Activated CD4-positive, alpha-beta T cell treated with anti-CD3 and anti-CD28 coated beads, Interleukin-2, amount 10 ng/mL, durations not matched to agents 7 days and 5 days (primary cell): ENCODE measurements at regions not wholly inside any gene's neighbourhood (a gene's known extent, or its start where the extent isn't known, plus 50 kb on each side); places are given as distances from the start of the nearest gene placed in this dataset.

ENCODE experiments used
- CTCF ChIA-PET: fragments of 350-600 bp; sonication (Branson Sonifier 250); formaldehyde crosslinking; loops from one replicate; lab custom pipeline; 2021; ENCODE audit warnings: antibody characterized with exemption; lab: Charles Lee
- POLR2A ChIA-PET: fragments of 350-600 bp; sonication (Branson Sonifier 250); formaldehyde crosslinking; loops from one replicate; lab custom pipeline; 2021; ENCODE audit warnings: antibody characterized with exemption; lab: Charles Lee
- DNase-seq: peaks from one replicate; pipeline ENCODE4 v3.0.0-alpha.2; 2020
- H3K27ac Mint-ChIP-seq: one replicate; pipeline ENCODE4 v1.8.0; 2021; ENCODE audit warnings: mild to moderate bottlenecking, moderate library complexity, mixed read lengths
- H3K27me3 Mint-ChIP-seq: one replicate; pipeline ENCODE4 v1.8.0; 2021; ENCODE audit warnings: mixed read lengths
- H3K36me3 Mint-ChIP-seq: one replicate; pipeline ENCODE4 v1.8.0; 2021; ENCODE audit warnings: low read depth, mixed read lengths
- H3K4me1 Mint-ChIP-seq: one replicate; pipeline ENCODE4 v1.8.0; 2021; ENCODE audit warnings: mixed read lengths
- H3K4me3 Mint-ChIP-seq: one replicate; pipeline ENCODE4 v1.8.0; 2021; ENCODE audit warnings: mild to moderate bottlenecking, moderate library complexity, mixed read lengths
- H3K9me3 Mint-ChIP-seq: one replicate; pipeline ENCODE4 v1.8.0; 2021; ENCODE audit warnings: mixed read lengths

- H3K4me3 Mint-ChIP-seq = no peak overlapping the region
- no peaks in the 10 kb centered on the region for H3K4me1 Mint-ChIP-seq
- ChIA-PET POLR2A (no interaction called here), CTCF (interaction anchor here (0.6 kb wide), 1 partner anchor 1660 kb away, joined by 3 read pairs; no protein-coding TSS in a partner anchor)
- no peak for DNase-seq
- no peaks in the 10 kb centered on the region for H3K27me3 Mint-ChIP-seq
- H3K36me3 Mint-ChIP-seq = no peaks in the 10 kb centered on the region
- H3K9me3 Mint-ChIP-seq = no peaks in the 10 kb centered on the region
- H3K27ac Mint-ChIP-seq = no peak overlapping the region
Observed at GRCh38 chr4:180581061-180581460, 1662.1 kb upstream of the TENM3 start.

- Mint-ChIP-seq H3K36me3 (no peaks in the 10 kb centered on the region), H3K4me3 (no peak overlapping the region), H3K27ac (no peak overlapping the region)
Observed at GRCh38 chr4:180587379-180587778, 1655.8 kb upstream of the TENM3 start.

DNA sequence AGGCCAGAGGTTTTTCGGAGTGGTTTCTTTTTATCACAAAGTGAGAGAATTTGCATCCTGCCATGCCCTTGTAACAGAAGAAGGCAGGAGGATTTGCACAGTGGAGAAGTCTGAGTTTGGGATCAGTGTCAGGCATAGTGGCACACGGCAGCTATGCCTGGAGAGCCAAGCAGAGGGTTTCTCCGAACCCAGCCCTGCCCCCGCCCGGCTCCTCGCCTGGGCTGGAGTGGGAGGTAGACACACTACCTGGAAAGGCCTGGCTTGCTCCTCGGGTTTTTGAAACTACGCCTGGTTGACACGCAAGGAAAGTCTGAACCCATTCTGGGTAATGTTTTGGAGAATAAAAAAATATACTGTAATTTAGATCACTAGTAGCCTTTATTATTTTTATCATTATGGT lies 1653.6 kb upstream of the TENM3 start:
- POLR2A ChIA-PET = no interaction called here
- no peaks in the 10 kb centered on the region for H3K27me3 Mint-ChIP-seq

More at GRCh38 chr4:180587379-180587778, 1655.8 kb upstream of the TENM3 start:
- ChIA-PET POLR2A (no interaction called here), CTCF (no interaction called here)
- DNase-seq = no peak
- Mint-ChIP-seq H3K4me1 (no peaks in the 10 kb centered on the region), H3K9me3 (no peaks in the 10 kb centered on the region), H3K27me3 (no peaks in the 10 kb centered on the region)

DNA sequence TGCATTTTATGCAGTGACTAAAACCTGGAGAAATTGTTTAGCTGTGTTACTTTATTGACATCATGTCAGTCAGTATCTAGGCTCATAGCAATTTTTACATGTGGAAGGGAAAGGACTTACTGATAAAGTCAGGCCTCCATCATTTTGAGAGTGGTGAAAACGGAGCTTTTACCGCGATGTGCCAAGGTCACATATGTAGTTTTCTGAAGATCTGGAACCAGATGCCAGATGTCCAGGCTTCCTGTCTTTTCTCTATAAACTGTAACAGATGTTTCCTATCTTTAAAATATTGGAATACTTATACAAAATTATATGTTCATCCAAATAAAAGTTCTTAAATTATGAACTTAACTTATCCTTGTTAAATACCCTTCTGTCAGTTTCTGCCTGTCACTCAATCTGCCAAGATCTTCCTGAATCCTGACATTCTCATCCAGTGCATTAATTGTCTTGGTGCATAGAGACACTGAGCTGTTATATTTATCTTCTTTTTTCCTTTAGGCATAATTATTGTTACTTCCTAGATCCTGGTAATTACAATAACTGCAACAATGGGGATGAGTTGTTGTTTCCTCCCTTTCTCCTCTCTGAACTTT lies 1646.2 kb upstream of the TENM3 start:
- H3K36me3 Mint-ChIP-seq = no peaks in the 10 kb centered on the region
- H3K4me1 Mint-ChIP-seq = no peaks in the 10 kb centered on the region
- no peaks in the 10 kb centered on the region for H3K27me3 Mint-ChIP-seq
- peaks cover 3% of the 10 kb centered on the region for H3K9me3 Mint-ChIP-seq
- H3K27ac Mint-ChIP-seq = no peak overlapping the region
- no peak overlapping the region for H3K4me3 Mint-ChIP-seq
- POLR2A ChIA-PET = no interaction called here
- DNase-seq = no peak
- CTCF ChIA-PET = no interaction called here

More for the DNA sequence above, 1653.6 kb upstream of the TENM3 start:
- CTCF ChIA-PET = no interaction called here
- H3K4me3 Mint-ChIP-seq = no peak overlapping the region
- H3K27ac Mint-ChIP-seq = no peak overlapping the region
- H3K4me1 Mint-ChIP-seq = no peaks in the 10 kb centered on the region
- DNase-seq = no peak
- H3K9me3 Mint-ChIP-seq = peaks cover 3% of the 10 kb centered on the region
- no peaks in the 10 kb centered on the region for H3K36me3 Mint-ChIP-seq

DNA sequence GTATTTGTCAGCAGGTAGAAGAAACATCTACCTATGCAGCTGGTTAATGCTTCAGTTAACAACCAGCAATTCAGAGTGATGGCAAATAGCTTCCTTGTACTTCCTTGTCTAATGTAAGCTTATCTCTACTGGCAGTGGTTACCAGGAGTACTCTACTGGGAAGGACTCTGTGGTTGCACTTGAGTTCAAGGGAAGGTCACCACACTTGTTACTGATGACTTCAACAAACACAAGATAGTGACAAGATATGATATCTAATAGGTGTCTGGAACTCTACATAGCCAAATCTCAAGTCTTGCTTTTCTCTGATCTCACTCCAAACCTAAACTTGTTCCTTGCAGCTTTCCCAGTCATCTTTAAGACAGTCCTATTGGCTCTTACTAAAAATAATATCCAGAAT lies 1644.9 kb upstream of the TENM3 start:
- DNase-seq = no peak
- H3K9me3 Mint-ChIP-seq = peaks cover 3% of the 10 kb centered on the region
- H3K27me3 Mint-ChIP-seq = no peaks in the 10 kb centered on the region
- POLR2A ChIA-PET = no interaction called here
- H3K36me3 Mint-ChIP-seq = no peaks in the 10 kb centered on the region
- CTCF ChIA-PET = no interaction called here
- H3K4me1 Mint-ChIP-seq = no peaks in the 10 kb centered on the region
- H3K27ac Mint-ChIP-seq = no peak overlapping the region
- no peak overlapping the region for H3K4me3 Mint-ChIP-seq

DNA sequence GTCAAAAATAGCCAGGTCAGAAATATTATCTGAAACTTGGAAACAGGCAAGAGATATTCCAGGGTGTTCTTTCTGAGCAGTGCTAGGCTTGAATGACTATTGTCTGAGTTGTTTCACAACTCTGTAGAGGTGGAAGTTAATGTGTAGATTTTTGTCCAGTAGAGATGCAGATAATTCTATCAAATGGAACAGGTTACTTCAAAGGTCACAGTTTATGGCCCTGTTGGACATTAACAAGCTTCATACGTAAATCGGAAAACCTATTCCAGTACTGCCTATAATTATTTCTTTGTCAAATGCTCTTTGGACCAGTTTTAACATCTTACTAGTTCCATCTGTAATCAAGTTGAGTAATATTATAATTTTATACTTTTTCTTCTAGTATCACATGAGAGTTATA lies 1639.4 kb upstream of the TENM3 start:
- CTCF ChIA-PET = no interaction called here
- Mint-ChIP-seq H3K4me3 (no peak overlapping the region), H3K36me3 (no peaks in the 10 kb centered on the region)

DNA sequence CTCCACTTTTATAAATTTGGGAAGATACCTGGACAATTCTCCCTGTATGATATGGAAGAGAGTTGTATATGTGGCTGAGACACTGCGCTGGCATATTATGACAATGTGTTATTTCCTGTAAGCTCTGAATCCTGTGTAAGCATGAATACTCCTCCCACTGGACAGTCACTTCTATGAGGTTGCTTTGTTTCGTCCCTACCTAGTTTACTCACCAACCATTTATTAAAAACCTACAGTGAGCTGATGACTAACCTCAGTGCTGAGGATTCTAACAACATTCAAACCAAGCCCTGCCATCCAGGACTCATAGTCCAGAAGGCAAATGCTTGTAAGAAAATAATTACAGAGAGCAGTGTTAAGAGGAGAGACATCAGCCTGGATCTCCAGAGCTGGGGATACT lies 1632.9 kb upstream of the TENM3 start:
- no peak overlapping the region for H3K4me3 Mint-ChIP-seq
- no peaks in the 10 kb centered on the region for H3K27me3 Mint-ChIP-seq
- no peak overlapping the region for H3K27ac Mint-ChIP-seq
- peaks cover 2% of the 10 kb centered on the region for H3K9me3 Mint-ChIP-seq
- POLR2A ChIA-PET = no interaction called here
- DNase-seq = no peak
- CTCF ChIA-PET = no interaction called here
- H3K4me1 Mint-ChIP-seq = no peaks in the 10 kb centered on the region
- no peaks in the 10 kb centered on the region for H3K36me3 Mint-ChIP-seq

More for the DNA sequence above, 1639.4 kb upstream of the TENM3 start:
- no peaks in the 10 kb centered on the region for H3K4me1 Mint-ChIP-seq
- H3K9me3 Mint-ChIP-seq = peaks cover 3% of the 10 kb centered on the region
- H3K27me3 Mint-ChIP-seq = no peaks in the 10 kb centered on the region
- POLR2A ChIA-PET = no interaction called here
- no peak for DNase-seq
- H3K27ac Mint-ChIP-seq = no peak overlapping the region

DNA sequence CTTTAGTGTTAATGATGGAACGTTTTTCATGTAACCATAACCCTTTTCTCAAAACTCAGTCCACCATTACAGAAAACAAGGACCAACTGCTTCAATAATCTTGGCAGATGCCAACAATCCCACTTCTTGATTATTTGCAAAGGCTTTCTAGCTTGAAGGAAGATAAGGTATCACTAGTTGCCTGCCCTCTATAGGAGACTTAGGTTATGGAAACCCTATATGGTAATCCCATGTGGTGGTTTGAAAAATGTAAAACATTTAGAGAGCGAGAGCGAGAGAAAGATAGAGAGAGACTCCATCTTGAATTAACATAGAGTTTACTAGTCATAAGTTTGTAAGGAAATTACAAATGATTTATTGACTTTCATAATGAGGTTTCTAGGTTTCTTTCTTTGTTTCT lies 1627.5 kb upstream of the TENM3 start:
- Mint-ChIP-seq H3K36me3 (no peaks in the 10 kb centered on the region), H3K27me3 (no peaks in the 10 kb centered on the region), H3K9me3 (no peaks in the 10 kb centered on the region), H3K4me3 (no peak overlapping the region), H3K4me1 (no peaks in the 10 kb centered on the region), H3K27ac (no peak overlapping the region)
- DNase-seq = no peak
- POLR2A ChIA-PET = no interaction called here
- CTCF ChIA-PET = no interaction called here

DNA sequence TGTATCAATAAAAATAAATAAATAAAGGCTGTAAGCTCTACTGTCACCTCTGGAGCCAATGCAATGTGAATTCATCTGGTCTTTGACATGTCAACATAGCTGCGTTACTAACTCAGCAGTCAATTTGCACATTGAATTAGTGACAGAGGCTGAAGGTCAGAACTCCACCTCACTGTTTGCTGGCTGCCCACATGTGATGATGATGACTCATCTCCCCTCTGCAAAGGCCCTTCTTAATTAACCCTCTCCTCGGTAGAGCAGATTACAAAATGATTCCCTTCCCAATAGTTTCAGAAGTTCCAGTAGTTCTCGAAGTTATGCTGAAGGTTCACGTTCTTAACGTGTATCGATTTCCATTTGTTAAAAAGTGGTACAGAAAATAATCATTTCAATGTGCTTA lies 1626.0 kb upstream of the TENM3 start:
- POLR2A ChIA-PET = no interaction called here
- no peak overlapping the region for H3K4me3 Mint-ChIP-seq
- no peaks in the 10 kb centered on the region for H3K27me3 Mint-ChIP-seq
- CTCF ChIA-PET = no interaction called here
- DNase-seq = no peak
- no peaks in the 10 kb centered on the region for H3K4me1 Mint-ChIP-seq
- H3K36me3 Mint-ChIP-seq = no peaks in the 10 kb centered on the region
- H3K9me3 Mint-ChIP-seq = no peaks in the 10 kb centered on the region
- no peak overlapping the region for H3K27ac Mint-ChIP-seq

- Mint-ChIP-seq H3K4me1 (no peaks in the 10 kb centered on the region), H3K36me3 (no peaks in the 10 kb centered on the region), H3K27ac (no peak overlapping the region), H3K9me3 (no peaks in the 10 kb centered on the region), H3K27me3 (no peaks in the 10 kb centered on the region), H3K4me3 (no peak overlapping the region)
- no peak for DNase-seq
- ChIA-PET POLR2A (no interaction called here), CTCF (no interaction called here)
Observed at GRCh38 chr4:180618396-180618795, 1624.8 kb upstream of the TENM3 start.

DNA sequence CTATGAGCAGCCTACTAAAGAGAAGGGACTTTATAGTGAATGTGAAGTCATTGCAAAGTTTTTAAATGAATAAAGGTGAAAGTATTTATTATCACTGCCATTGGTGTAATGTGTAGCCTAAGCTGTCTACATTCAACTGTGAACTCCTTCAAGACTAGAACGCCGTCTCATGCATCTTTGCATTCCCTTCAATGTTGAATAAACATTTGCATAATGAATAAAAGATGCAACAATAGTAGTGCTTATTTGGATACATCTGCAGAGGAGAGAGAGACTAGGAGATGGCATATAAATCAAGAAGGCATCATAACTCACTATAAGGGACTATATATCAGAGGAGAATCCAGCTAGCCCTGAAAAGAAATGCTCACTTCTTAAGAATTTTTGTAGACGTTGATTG lies 1623.8 kb upstream of the TENM3 start:
- CTCF ChIA-PET = no interaction called here
- no peak for DNase-seq
- Mint-ChIP-seq H3K27me3 (no peaks in the 10 kb centered on the region), H3K9me3 (no peaks in the 10 kb centered on the region), H3K4me1 (no peaks in the 10 kb centered on the region), H3K36me3 (no peaks in the 10 kb centered on the region), H3K4me3 (no peak overlapping the region), H3K27ac (no peak overlapping the region)
- POLR2A ChIA-PET = no interaction called here

- Mint-ChIP-seq H3K4me3 (no peak overlapping the region), H3K36me3 (no peaks in the 10 kb centered on the region), H3K27ac (no peak overlapping the region), H3K9me3 (no peaks in the 10 kb centered on the region), H3K27me3 (no peaks in the 10 kb centered on the region), H3K4me1 (no peaks in the 10 kb centered on the region)
- ChIA-PET POLR2A (no interaction called here), CTCF (no interaction called here)
- DNase-seq = no peak
Observed at GRCh38 chr4:180622254-180622653, 1620.9 kb upstream of the TENM3 start.

GRCh38 chr4:180625653-180626052 lies 1617.5 kb upstream of the TENM3 start:
- Mint-ChIP-seq H3K27me3 (no peaks in the 10 kb centered on the region), H3K9me3 (no peaks in the 10 kb centered on the region), H3K4me1 (no peaks in the 10 kb centered on the region), H3K36me3 (no peaks in the 10 kb centered on the region), H3K27ac (no peak overlapping the region), H3K4me3 (no peak overlapping the region)
- CTCF ChIA-PET = no interaction called here
- DNase-seq = no peak
- POLR2A ChIA-PET = no interaction called here

- no peaks in the 10 kb centered on the region for H3K4me1 Mint-ChIP-seq
- H3K9me3 Mint-ChIP-seq = no peaks in the 10 kb centered on the region
- no peaks in the 10 kb centered on the region for H3K27me3 Mint-ChIP-seq
- ChIA-PET POLR2A (no interaction called here), CTCF (no interaction called here)
- no peak overlapping the region for H3K4me3 Mint-ChIP-seq
- H3K27ac Mint-ChIP-seq = no peak overlapping the region
- H3K36me3 Mint-ChIP-seq = no peaks in the 10 kb centered on the region
- no peak for DNase-seq
Observed at GRCh38 chr4:180630012-180630665, 1613.1 kb upstream of the TENM3 start.
